Glutamatergic neuron (in vitro differentiated cells): ENCODE measurements at regions not wholly inside any gene's neighbourhood (a gene's known extent, or its start where the extent isn't known, plus 50 kb on each side); places are given as distances from the start of the nearest gene placed in this dataset.

Source experiments
- DNase-seq: peaks from one replicate; pipeline ENCODE4 v3.0.0; 2022
- H3K27ac Mint-ChIP-seq: one replicate; pipeline ENCODE4 v1.8.0; 2020; ENCODE audit warnings: mild to moderate bottlenecking, mixed read lengths, inconsistent platforms; ENCODE audit not compliant: unreplicated experiment
- H3K27me3 Mint-ChIP-seq: one replicate; pipeline ENCODE4 v1.8.0; 2020; ENCODE audit warnings: mild to moderate bottlenecking, moderate library complexity, mixed read lengths, inconsistent platforms; ENCODE audit not compliant: unreplicated experiment
- H3K36me3 Mint-ChIP-seq: one replicate; pipeline ENCODE4 v1.8.0; 2020; ENCODE audit warnings: mild to moderate bottlenecking, mixed read lengths, inconsistent platforms; ENCODE audit not compliant: unreplicated experiment
- H3K4me1 Mint-ChIP-seq: one replicate; pipeline ENCODE4 v1.8.0; 2020; ENCODE audit warnings: mild to moderate bottlenecking, low read depth, mixed read lengths, inconsistent platforms; ENCODE audit not compliant: unreplicated experiment
- H3K4me3 Mint-ChIP-seq: one replicate; pipeline ENCODE4 v1.8.0; 2020; ENCODE audit warnings: mild to moderate bottlenecking, mixed read lengths, inconsistent platforms; ENCODE audit not compliant: unreplicated experiment
- H3K9me3 Mint-ChIP-seq: one replicate; pipeline ENCODE4 v1.8.0; 2020; ENCODE audit warnings: mild to moderate bottlenecking, moderate library complexity, mixed read lengths, inconsistent platforms; ENCODE audit not compliant: unreplicated experiment
- CTCF ChIP-seq: fragments of 200-600 bp; sonication (generic); IDR thresholded peaks from one replicate; pipeline ENCODE4 v1.5.0; 2021; ENCODE audit not compliant: partially characterized antibody, unreplicated experiment

- H3K4me1 Mint-ChIP-seq, result no peaks in the 10 kb centered on the region
These were observed 672.9 kb downstream of the MECOM start for GRCh38 chr3:168990621-168991020.

GRCh38 chr3:168990134-168990533 is 673.4 kb downstream of the MECOM start:
- H3K27me3 Mint-ChIP-seq, result no peaks in the 10 kb centered on the region
- H3K4me3 Mint-ChIP-seq, result no peak overlapping the region
- H3K9me3 Mint-ChIP-seq, result no peaks in the 10 kb centered on the region
- H3K4me1 Mint-ChIP-seq, result no peaks in the 10 kb centered on the region
- no peak for DNase-seq
- no peak for TF ChIP-seq CTCF
- H3K36me3 Mint-ChIP-seq, result no peaks in the 10 kb centered on the region
- no peak overlapping the region for H3K27ac Mint-ChIP-seq

More at GRCh38 chr3:168990621-168991020, 672.9 kb downstream of the MECOM start:
- Mint-ChIP-seq H3K9me3 (no peaks in the 10 kb centered on the region), H3K36me3 (no peaks in the 10 kb centered on the region), H3K27me3 (no peaks in the 10 kb centered on the region), H3K27ac (no peak overlapping the region), H3K4me3 (no peak overlapping the region)
- no peak for DNase-seq
- TF ChIP-seq CTCF, result no peak

- Mint-ChIP-seq H3K27me3 (no peaks in the 10 kb centered on the region), H3K4me1 (no peaks in the 10 kb centered on the region), H3K9me3 (no peaks in the 10 kb centered on the region), H3K27ac (no peak overlapping the region), H3K4me3 (no peak overlapping the region), H3K36me3 (no peaks in the 10 kb centered on the region)
- DNase-seq, result no peak
- TF ChIP-seq CTCF, result no peak
These were observed 674.1 kb downstream of the MECOM start for GRCh38 chr3:168989396-168989795.

GRCh38 chr3:168988853-168989252 is 674.7 kb downstream of the MECOM start:
- Mint-ChIP-seq H3K27ac (no peak overlapping the region), H3K27me3 (no peaks in the 10 kb centered on the region), H3K9me3 (no peaks in the 10 kb centered on the region), H3K4me1 (no peaks in the 10 kb centered on the region), H3K4me3 (no peak overlapping the region), H3K36me3 (no peaks in the 10 kb centered on the region)
- DNase-seq, result no peak
- no peak for TF ChIP-seq CTCF

GRCh38 chr3:168984872-168985271 is 678.6 kb downstream of the MECOM start:
- H3K36me3 Mint-ChIP-seq, result no peaks in the 10 kb centered on the region
- H3K27me3 Mint-ChIP-seq, result no peaks in the 10 kb centered on the region
- H3K27ac Mint-ChIP-seq, result no peak overlapping the region
- no peaks in the 10 kb centered on the region for H3K9me3 Mint-ChIP-seq
- no peak for TF ChIP-seq CTCF
- H3K4me3 Mint-ChIP-seq, result no peak overlapping the region
- H3K4me1 Mint-ChIP-seq, result no peaks in the 10 kb centered on the region
- DNase-seq, result no peak
